Embryonic facial prominence (tissue), 1 donor: ENCODE measurements at regions not wholly inside any gene's neighbourhood (a gene's known extent, or its start where the extent isn't known, plus 50 kb on each side); places are given as distances from the start of the nearest gene placed in this dataset.

Experiments
- DNase-seq: peaks from one replicate; pipeline ENCODE4 v3.0.0-alpha.2; 2016; ENCODE audit errors: extremely low spot score

- no peak for DNase-seq
Observed at GRCh38 chr4:153034681-153035080, 98.6 kb downstream of the FHDC1 start.

GRCh38 chr4:153036931-153037482 lies 100.9 kb downstream of the FHDC1 start:
- DNase-seq, result no peak

GRCh38 chr4:153038623-153039311 lies 102.6 kb downstream of the FHDC1 start:
- no peak for DNase-seq

- DNase-seq, result no peak
Observed at GRCh38 chr4:153039542-153040185, 103.5 kb downstream of the FHDC1 start.

GRCh38 chr4:153040677-153041076 lies 104.6 kb downstream of the FHDC1 start:
- DNase-seq, result no peak

- DNase-seq, result no peak
Observed at GRCh38 chr4:153044036-153044435, 107.9 kb downstream of the FHDC1 start.

GRCh38 chr4:153045111-153045982 lies 109.2 kb downstream of the FHDC1 start:
- no peak for DNase-seq

GRCh38 chr4:153058671-153059060 lies 122.5 kb downstream of the FHDC1 start:
- no peak for DNase-seq

GRCh38 chr4:153060196-153060595 lies 124.1 kb downstream of the FHDC1 start:
- DNase-seq, result no peak

- DNase-seq, result no peak
Observed at GRCh38 chr4:153061971-153062370, 125.8 kb downstream of the FHDC1 start.

GRCh38 chr4:153062652-153063168 lies 126.6 kb downstream of the FHDC1 start:
- DNase-seq, result no peak

- no peak for DNase-seq
Observed at GRCh38 chr4:153063490-153063889, 127.4 kb downstream of the FHDC1 start.

- no peak for DNase-seq
Observed at GRCh38 chr4:153064571-153064970, 128.4 kb downstream of the FHDC1 start.

- DNase-seq, result no peak
Observed at GRCh38 chr4:153065276-153065675, 129.2 kb downstream of the FHDC1 start.

- DNase-seq, result no peak
Observed at GRCh38 chr4:153067376-153067775, 131.3 kb downstream of the FHDC1 start.

- DNase-seq, result no peak
Observed at GRCh38 chr4:153068751-153069150, 132.6 kb downstream of the FHDC1 start.

- no peak for DNase-seq
Observed at GRCh38 chr4:153071958-153072598, 132.2 kb upstream of the TRIM2 start.

GRCh38 chr4:153072661-153073060 lies 131.6 kb upstream of the TRIM2 start:
- no peak for DNase-seq

- DNase-seq, result no peak
Observed at GRCh38 chr4:153074486-153074885, 129.8 kb upstream of the TRIM2 start.

- DNase-seq, result no peak
Observed at GRCh38 chr4:153074936-153075630, 129.2 kb upstream of the TRIM2 start.
